AG04450 (cell line): ENCODE measurements at regions not wholly inside any gene's neighbourhood (a gene's known extent, or its start where the extent isn't known, plus 50 kb on each side); places are given as distances from the start of the nearest gene placed in this dataset.

ENCODE experiments used
- CTCF ChIA-PET: fragments of 300-600, 350-600 bp; formaldehyde crosslinking; extraction: SDS; loops from one replicate; lab custom pipeline; 2022; ENCODE audit warnings: antibody characterized with exemption, inconsistent platforms; lab: Charles Lee
- POLR2A ChIA-PET: fragments of 350-600 bp; formaldehyde crosslinking; extraction: SDS; loops from one replicate; lab custom pipeline; 2021; ENCODE audit warnings: antibody characterized with exemption, inconsistent platforms; lab: Yijun Ruan, JAX
- DNase-seq: peaks from one replicate; pipeline ENCODE4 v3.0.0-alpha.2; 2011; ENCODE audit warnings: low read depth, low spot score
- H3K27ac ChIP-seq: one replicate; pipeline ENCODE4 v1.5.1; 2012; ENCODE audit warnings: low read depth, low read length, control low read depth
- H3K27me3 ChIP-seq: one replicate; pipeline ENCODE4 v1.6.0; 2012; ENCODE audit warnings: low read length; ENCODE audit not compliant: control insufficient read depth, insufficient read depth
- H3K4me3 ChIP-seq: 2 replicates; pipeline ENCODE4 v1.5.1; 2011; ENCODE audit warnings: mild to moderate bottlenecking, low read depth, low read length, control low read depth
- H3K9me3 ChIP-seq: 2 replicates; pipeline ENCODE4 v1.5.1; 2012; ENCODE audit warnings: low read length; ENCODE audit not compliant: control insufficient read depth, insufficient read depth
- TF ChIP-seq, protein P1 (sequence below): IDR thresholded peaks from 2 replicates; pipeline ENCODE4 v1.5.1; 2011; ENCODE audit warnings: low read depth, low read length, control low read depth, inconsistent platforms

DNA sequence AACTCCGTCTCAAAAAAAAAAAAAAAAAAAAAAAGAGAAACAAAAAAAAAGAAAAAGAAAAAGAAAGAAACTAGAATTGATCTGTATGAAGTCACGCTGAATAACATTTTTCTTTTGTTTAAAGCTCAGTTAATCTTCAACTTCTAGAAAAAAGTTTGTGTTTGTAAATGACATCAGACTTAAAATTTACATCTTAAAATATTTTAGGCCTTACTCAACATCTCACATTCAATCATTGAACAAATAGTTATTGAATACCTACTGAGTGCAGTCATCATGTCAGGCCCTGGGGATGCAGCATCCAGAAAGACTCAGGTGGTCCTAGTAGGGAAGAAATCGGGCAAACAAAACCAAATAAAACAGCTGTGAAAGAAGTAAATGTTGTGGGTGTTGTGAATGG, 292.3 kb upstream of the FANCL start:
- DNase-seq, result no peak
- Histone ChIP-seq H3K27me3 (no peaks in the 10 kb centered on the region), H3K4me3 (no peak overlapping the region), H3K9me3 (no peaks in the 10 kb centered on the region), H3K27ac (no peak overlapping the region)
- POLR2A ChIA-PET, result no interaction called here
- CTCF ChIA-PET, result no interaction called here
- TF ChIP-seq, protein P1, sequence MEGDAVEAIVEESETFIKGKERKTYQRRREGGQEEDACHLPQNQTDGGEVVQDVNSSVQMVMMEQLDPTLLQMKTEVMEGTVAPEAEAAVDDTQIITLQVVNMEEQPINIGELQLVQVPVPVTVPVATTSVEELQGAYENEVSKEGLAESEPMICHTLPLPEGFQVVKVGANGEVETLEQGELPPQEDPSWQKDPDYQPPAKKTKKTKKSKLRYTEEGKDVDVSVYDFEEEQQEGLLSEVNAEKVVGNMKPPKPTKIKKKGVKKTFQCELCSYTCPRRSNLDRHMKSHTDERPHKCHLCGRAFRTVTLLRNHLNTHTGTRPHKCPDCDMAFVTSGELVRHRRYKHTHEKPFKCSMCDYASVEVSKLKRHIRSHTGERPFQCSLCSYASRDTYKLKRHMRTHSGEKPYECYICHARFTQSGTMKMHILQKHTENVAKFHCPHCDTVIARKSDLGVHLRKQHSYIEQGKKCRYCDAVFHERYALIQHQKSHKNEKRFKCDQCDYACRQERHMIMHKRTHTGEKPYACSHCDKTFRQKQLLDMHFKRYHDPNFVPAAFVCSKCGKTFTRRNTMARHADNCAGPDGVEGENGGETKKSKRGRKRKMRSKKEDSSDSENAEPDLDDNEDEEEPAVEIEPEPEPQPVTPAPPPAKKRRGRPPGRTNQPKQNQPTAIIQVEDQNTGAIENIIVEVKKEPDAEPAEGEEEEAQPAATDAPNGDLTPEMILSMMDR, result no peak

DNA sequence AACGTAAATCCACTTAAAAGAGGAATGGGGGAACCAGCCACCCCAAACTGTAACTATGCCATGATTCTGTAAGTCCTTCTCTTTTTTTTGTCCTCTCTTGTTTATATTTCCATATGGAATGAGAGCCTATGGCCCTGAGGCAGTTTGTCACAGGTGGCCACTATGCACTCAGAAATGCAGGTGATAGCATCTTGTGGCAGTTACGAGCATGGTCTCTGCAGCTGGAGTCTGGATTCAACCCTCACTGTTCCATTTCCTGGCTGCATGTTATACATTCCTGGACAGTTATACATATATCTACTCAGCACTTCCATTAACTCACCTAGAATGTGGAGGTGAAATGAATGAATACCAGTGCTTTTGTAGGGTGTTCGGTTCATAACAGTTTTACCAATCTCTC, 291.5 kb upstream of the FANCL start:
- ChIA-PET CTCF (no interaction called here), POLR2A (no interaction called here)
- H3K4me3 ChIP-seq, result no peak overlapping the region
- DNase-seq, result no peak
- no peak overlapping the region for H3K27ac ChIP-seq
- no peaks in the 10 kb centered on the region for H3K27me3 ChIP-seq
- no peaks in the 10 kb centered on the region for H3K9me3 ChIP-seq
- TF ChIP-seq, protein P1, result no peak

DNA sequence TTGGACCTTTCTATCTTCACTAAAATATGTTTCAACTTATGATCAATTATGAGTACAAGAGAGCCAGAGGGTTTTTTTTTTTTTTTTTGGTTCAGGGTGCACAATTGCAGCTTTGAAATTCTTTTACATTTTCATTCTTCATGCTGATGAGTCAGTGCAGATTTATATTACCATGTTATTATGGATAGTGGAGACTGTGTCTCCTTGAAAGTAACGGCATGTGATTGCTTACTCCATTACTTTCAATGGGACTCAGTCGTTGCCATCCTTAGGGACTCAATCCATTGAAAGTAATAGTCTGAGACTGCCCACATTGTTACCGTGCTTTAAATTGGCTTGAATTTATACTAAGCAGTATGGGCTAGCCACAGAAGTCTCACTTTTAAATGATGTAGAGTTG, 286.5 kb upstream of the FANCL start:
- no peak for DNase-seq
- Histone ChIP-seq H3K9me3 (no peaks in the 10 kb centered on the region), H3K27ac (no peak overlapping the region), H3K27me3 (no peaks in the 10 kb centered on the region), H3K4me3 (no peak overlapping the region)
- TF ChIP-seq, protein P1, result no peak
- POLR2A ChIA-PET, result no interaction called here
- CTCF ChIA-PET, result no interaction called here

DNA sequence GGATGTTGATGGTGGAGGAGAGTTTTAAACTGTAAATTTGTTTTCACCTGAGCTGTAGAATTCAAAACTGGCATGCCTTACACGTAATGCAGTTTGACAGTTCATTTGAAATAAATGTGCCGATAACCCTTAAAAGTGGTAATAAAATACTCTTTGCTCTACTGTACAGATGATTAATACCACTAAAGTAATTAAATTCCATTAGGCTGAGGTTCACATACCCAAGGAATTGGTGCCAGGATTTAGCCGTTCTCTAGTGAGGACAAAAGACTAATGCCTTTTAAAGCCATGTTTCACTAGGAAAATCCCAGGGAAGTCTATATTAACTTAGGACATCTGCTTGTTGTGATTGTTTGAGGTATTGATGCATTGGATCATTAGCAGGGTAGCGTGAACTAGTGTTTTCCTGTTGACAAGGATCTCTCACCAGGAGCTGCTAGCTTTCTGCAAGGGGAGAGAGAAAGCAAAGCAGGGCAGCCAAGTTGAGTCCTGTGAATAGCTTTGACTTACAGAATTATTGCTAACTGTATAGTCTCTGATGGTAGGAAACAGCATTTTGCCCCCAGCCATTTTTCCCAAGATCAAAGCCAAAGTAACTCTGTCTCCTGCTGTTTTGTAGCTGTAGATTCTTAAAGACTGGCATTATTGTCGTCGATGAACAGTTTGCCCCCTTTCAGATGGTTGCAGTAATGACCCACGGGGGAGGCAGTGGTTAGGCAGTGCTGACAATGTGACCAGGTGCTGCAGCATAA, 280.9 kb upstream of the FANCL start:
- ChIA-PET POLR2A (no interaction called here), CTCF (no interaction called here)
- no peak for DNase-seq
- TF ChIP-seq, protein P1, result no peak
- H3K4me3 ChIP-seq, result no peak overlapping the region
- H3K9me3 ChIP-seq, result no peaks in the 10 kb centered on the region
- no peaks in the 10 kb centered on the region for H3K27me3 ChIP-seq
- no peak overlapping the region for H3K27ac ChIP-seq

DNA sequence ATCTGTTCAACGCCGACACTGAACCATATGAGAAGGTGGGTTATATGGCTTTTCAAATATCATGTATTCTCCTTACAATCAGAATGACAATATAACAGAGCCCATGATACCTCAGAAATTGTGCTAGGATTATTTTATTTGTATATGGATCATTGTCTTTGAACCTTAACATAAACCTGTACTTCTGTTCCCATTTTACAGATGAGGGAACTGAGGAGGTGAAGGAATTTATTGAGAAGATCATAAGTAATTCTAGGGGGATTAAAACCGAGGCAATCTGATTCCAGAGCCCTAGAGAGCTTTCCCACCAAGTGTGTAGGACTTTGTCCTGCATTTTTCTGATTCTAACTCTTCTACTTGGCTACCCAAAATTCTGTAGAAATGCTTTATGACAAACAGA, 279.8 kb upstream of the FANCL start:
- Histone ChIP-seq H3K27me3 (no peaks in the 10 kb centered on the region), H3K27ac (no peak overlapping the region), H3K4me3 (no peak overlapping the region), H3K9me3 (no peaks in the 10 kb centered on the region)
- CTCF ChIA-PET, result no interaction called here
- POLR2A ChIA-PET, result no interaction called here
- TF ChIP-seq, protein P1, result no peak
- DNase-seq, result no peak
